ENCODE measurements at regions not wholly inside any gene's neighbourhood (a gene's known extent, or its start where the extent isn't known, plus 50 kb on each side); places are given as distances from the start of the nearest gene placed in this dataset.
"Not testable (repeated sequence)": the region's sequence is repeated elsewhere in the genome, so short reads cannot be mapped to it uniquely, and the experiment has no call there.

GRCh38 chr17:37859451-37859850 lies 64.8 kb upstream of the TBC1D3K start:
- in situ Hi-C loops (cut with MboI): no loop called here
- no peaks in the 10 kb centered on the region for H4K20me1 ChIP-seq (ENCODE audit: insufficient read depth)
- H3F3A ChIP-seq (ENCODE audit: insufficient read depth): no peaks in the 10 kb centered on the region
- H3K27me3 ChIP-seq (replicated peaks; ENCODE audit: insufficient read depth): no peaks in the 10 kb centered on the region
- H3K9me2 ChIP-seq (ENCODE audit: insufficient read depth): no peaks in the 10 kb centered on the region
- DNase-seq: no peak
- H2AFZ ChIP-seq: no peak overlapping the region
- no peaks in the 10 kb centered on the region for H3K36me3 ChIP-seq (ENCODE audit: low read depth)
- 38 to 59% methylated on average over 1 of the region's 1 CpG for WGBS, 2 experiments (ENCODE audit: low coverage in 1 of 2, low lambda C conversion rate in 2 of 2, missing lambda C conversion rate in 2 of 2)
- no peaks in the 10 kb centered on the region for H3K9me3 ChIP-seq (ENCODE audit: low read depth)
- TF ChIP-seq EZH2phosphoT487 (IDR thresholded peaks at IDR 0.05; ENCODE audit: insufficient read depth, low read depth) (no peak), EZH2 (IDR thresholded peaks at IDR 0.05; ENCODE audit: insufficient read depth, poor library complexity, severe bottlenecking) (no peak)
- no peak overlapping the region for H3K4me3 ChIP-seq
- H3K4me2 ChIP-seq (ENCODE audit: unreplicated experiment): no peak overlapping the region
- no peaks in the 10 kb centered on the region for H3K79me2 ChIP-seq (ENCODE audit: insufficient read depth)
- H3K27ac ChIP-seq: no peak overlapping the region
- H3K4me1 ChIP-seq (ENCODE audit: insufficient read depth): no peaks in the 10 kb centered on the region
- no peak overlapping the region for H3K9ac ChIP-seq

GRCh38 chr17:37858391-37858790 lies 65.8 kb upstream of the TBC1D3K start:
- H3K9me3 ChIP-seq (ENCODE audit: low read depth); H3K79me2 ChIP-seq (ENCODE audit: insufficient read depth); in situ Hi-C loops (cut with MboI); H4K20me1 ChIP-seq (ENCODE audit: insufficient read depth); H3K9me2 ChIP-seq (ENCODE audit: insufficient read depth); H2AFZ ChIP-seq; DNase-seq; H3F3A ChIP-seq (ENCODE audit: insufficient read depth); H3K9ac ChIP-seq; H3K4me1 ChIP-seq (ENCODE audit: insufficient read depth); H3K27me3 ChIP-seq (replicated peaks; ENCODE audit: insufficient read depth); H3K4me3 ChIP-seq; H3K27ac ChIP-seq; H3K4me2 ChIP-seq (ENCODE audit: unreplicated experiment); H3K36me3 ChIP-seq (ENCODE audit: low read depth): not testable (repeated sequence)
- 71 to 72% methylated on average over 11 of the region's 11 CpGs for WGBS, 2 experiments (ENCODE audit: low coverage in 1 of 2, low lambda C conversion rate in 2 of 2, missing lambda C conversion rate in 2 of 2)

GRCh38 chr17:37856245-37856644 lies 68.0 kb upstream of the TBC1D3K start:
- in situ Hi-C loops (cut with MboI): no loop called here
- WGBS, 2 experiments (ENCODE audit: low coverage in 1 of 2, low lambda C conversion rate in 2 of 2, missing lambda C conversion rate in 2 of 2): 30 to 60% methylated on average over 1 of the region's 1 CpG
- H3F3A ChIP-seq (ENCODE audit: insufficient read depth): no peaks in the 10 kb centered on the region

GRCh38 chr17:37849617-37849972 lies 74.6 kb upstream of the TBC1D3K start:
- H3K9me3 ChIP-seq (ENCODE audit: low read depth): no peaks in the 10 kb centered on the region
- no peak overlapping the region for H3K4me2 ChIP-seq (ENCODE audit: unreplicated experiment)
- H3K36me3 ChIP-seq (ENCODE audit: low read depth): no peaks in the 10 kb centered on the region
- TF ChIP-seq EZH2 (IDR thresholded peaks at IDR 0.05; ENCODE audit: insufficient read depth, poor library complexity, severe bottlenecking): no peak
- TF ChIP-seq EZH2phosphoT487 (IDR thresholded peaks at IDR 0.05; ENCODE audit: insufficient read depth, low read depth): no peak
- no peak overlapping the region for H3K27ac ChIP-seq
- H3K79me2 ChIP-seq (ENCODE audit: insufficient read depth): no peaks in the 10 kb centered on the region
- WGBS, 2 experiments (ENCODE audit: low coverage in 1 of 2, low lambda C conversion rate in 2 of 2, missing lambda C conversion rate in 2 of 2): 59 to 76% methylated on average over 3 of the region's 3 CpGs
- no peak overlapping the region for H3K4me3 ChIP-seq
- H3K9me2 ChIP-seq (ENCODE audit: insufficient read depth): no peaks in the 10 kb centered on the region
- H3K9ac ChIP-seq: no peak overlapping the region
- H3K27me3 ChIP-seq (replicated peaks; ENCODE audit: insufficient read depth): no peaks in the 10 kb centered on the region; the same call in 1 of the 2 replicates
- H4K20me1 ChIP-seq (ENCODE audit: insufficient read depth): no peaks in the 10 kb centered on the region
- H2AFZ ChIP-seq: no peak overlapping the region
- no peaks in the 10 kb centered on the region for H3F3A ChIP-seq (ENCODE audit: insufficient read depth)
- in situ Hi-C loops (cut with MboI): no loop called here
- no peak for DNase-seq
- H3K4me1 ChIP-seq (ENCODE audit: insufficient read depth): no peaks in the 10 kb centered on the region

More at GRCh38 chr17:37856245-37856644, 68.0 kb upstream of the TBC1D3K start:
- no peaks in the 10 kb centered on the region for H3K36me3 ChIP-seq (ENCODE audit: low read depth)
- DNase-seq: no peak
- no peak overlapping the region for H3K4me2 ChIP-seq (ENCODE audit: unreplicated experiment)
- H2AFZ ChIP-seq: no peak overlapping the region
- no peaks in the 10 kb centered on the region for H3K9me2 ChIP-seq (ENCODE audit: insufficient read depth)
- H3K9me3 ChIP-seq (ENCODE audit: low read depth): no peaks in the 10 kb centered on the region
- H3K4me1 ChIP-seq (ENCODE audit: insufficient read depth): no peaks in the 10 kb centered on the region
- H3K9ac ChIP-seq: no peak overlapping the region
- no peaks in the 10 kb centered on the region; the same call in 1 of the 2 replicates for H3K27me3 ChIP-seq (replicated peaks; ENCODE audit: insufficient read depth)
- H3K79me2 ChIP-seq (ENCODE audit: insufficient read depth): no peaks in the 10 kb centered on the region
- H4K20me1 ChIP-seq (ENCODE audit: insufficient read depth): no peaks in the 10 kb centered on the region
- TF ChIP-seq EZH2 (IDR thresholded peaks at IDR 0.05; ENCODE audit: insufficient read depth, poor library complexity, severe bottlenecking): no peak
- TF ChIP-seq EZH2phosphoT487 (IDR thresholded peaks at IDR 0.05; ENCODE audit: insufficient read depth, low read depth): no peak
- no peak overlapping the region for H3K27ac ChIP-seq
- H3K4me3 ChIP-seq: no peak overlapping the region

Measured in GM23248 (cell line).